Peyer's patch (tissue), 4 donors: ENCODE measurements at regions not wholly inside any gene's neighbourhood (a gene's known extent, or its start where the extent isn't known, plus 50 kb on each side); places are given as distances from the start of the nearest gene placed in this dataset.

ENCODE experiments used
- DNase-seq, 3 donors: peaks; one replicate each; pipeline ENCODE4 v3.0.0-alpha.2; 2017 to 2019
- H3K27ac ChIP-seq, 4 donors: fragments of 200-600 bp; sonication (generic); one replicate each; pipeline ENCODE4 v1.5.1; 2016 to 2019
- H3K27me3 ChIP-seq, 2 donors: fragments of 200-600 bp; sonication (generic); one replicate each; pipeline ENCODE4 v1.5.1; 2019
- H3K36me3 ChIP-seq, 3 donors: fragments of 200-600 bp; sonication (generic); one replicate each; pipeline ENCODE4 v1.5.1; 2016 to 2019
- H3K4me1 ChIP-seq, 4 donors: fragments of 200-600 bp; sonication (generic); one replicate each; pipeline ENCODE4 v1.5.1; 2016 to 2019
- H3K4me3 ChIP-seq, 4 donors: fragments of 200-600 bp; sonication (generic); 1 replicate in 3 of 4; 2 replicates in 1 of 4; pipeline ENCODE4 v1.5.1; 2016 to 2019; ENCODE audit warnings: mild to moderate bottlenecking in 1 of 4
- H3K9me3 ChIP-seq, 4 donors: fragments of 200-600 bp; sonication (generic); one replicate each; pipeline ENCODE4 v1.5.1; 2016 to 2019; ENCODE audit warnings: mild to moderate bottlenecking in 1 of 4
- CTCF ChIP-seq, 6 experiments: fragments of 450-650 bp in 4 of 6; fragments of 200-600 bp in 2 of 6; sonication (generic) in 1 of 6; IDR thresholded peaks; one replicate each; pipeline ENCODE4 v1.5.1; 2017 to 2019; ENCODE audit warnings: antibody characterized with exemption in 6 of 6, mild to moderate bottlenecking in 3 of 6, moderate library complexity in 1 of 6
- POLR2A ChIP-seq, 2 donors: fragments of 450-650 bp; IDR thresholded peaks; one replicate each; pipeline ENCODE4 v1.5.1; 2017; ENCODE audit warnings: antibody characterized with exemption in 2 of 2, mild to moderate bottlenecking in 2 of 2, moderate library complexity in 2 of 2

- no peaks in the 10 kb centered on the region for H3K9me3 ChIP-seq
Measured at GRCh38 chr7:128145191-128145590, 95.9 kb upstream of the LEP start.

GRCh38 chr7:128146052-128146451 is 95.0 kb upstream of the LEP start:
- TF ChIP-seq POLR2A (IDR thresholded peaks at IDR 0.05): no peak
- Histone ChIP-seq H3K4me1 (no peaks in the 10 kb centered on the region), H3K27me3 (no peaks in the 10 kb centered on the region)

More at GRCh38 chr7:128145191-128145590, 95.9 kb upstream of the LEP start:
- Histone ChIP-seq H3K4me1 (no peaks in the 10 kb centered on the region), H3K27ac (no peak overlapping the region), H3K27me3 (no peaks in the 10 kb centered on the region), H3K36me3 (no peaks in the 10 kb centered on the region), H3K4me3 (no peak overlapping the region)
- TF ChIP-seq CTCF (IDR thresholded peaks at IDR 0.05): no peak
- no peak for TF ChIP-seq POLR2A (IDR thresholded peaks at IDR 0.05)
- DNase-seq: no peak

GRCh38 chr7:128148676-128149075 is 92.4 kb upstream of the LEP start:
- H3K4me1 ChIP-seq: no peaks in the 10 kb centered on the region
- H3K36me3 ChIP-seq: no peaks in the 10 kb centered on the region
- no peaks in the 10 kb centered on the region for H3K9me3 ChIP-seq
- H3K27ac ChIP-seq: no peak overlapping the region
- H3K27me3 ChIP-seq: no peaks in the 10 kb centered on the region
- TF ChIP-seq POLR2A (IDR thresholded peaks at IDR 0.05) (no peak), CTCF (IDR thresholded peaks at IDR 0.05) (no peak)
- DNase-seq: no peak
- H3K4me3 ChIP-seq: no peak overlapping the region

More at GRCh38 chr7:128146052-128146451, 95.0 kb upstream of the LEP start:
- H3K36me3 ChIP-seq: no peaks in the 10 kb centered on the region
- H3K27ac ChIP-seq: no peak overlapping the region
- no peak overlapping the region for H3K4me3 ChIP-seq
- H3K9me3 ChIP-seq: no peaks in the 10 kb centered on the region
- DNase-seq: no peak

GRCh38 chr7:128150223-128150865 is 90.7 kb upstream of the LEP start:
- TF ChIP-seq CTCF (IDR thresholded peaks at IDR 0.05) (no peak), POLR2A (IDR thresholded peaks at IDR 0.05) (no peak)
- no peak for DNase-seq
- Histone ChIP-seq H3K4me1 (no peaks in the 10 kb centered on the region), H3K4me3 (no peak overlapping the region), H3K27ac (no peak overlapping the region), H3K36me3 (no peaks in the 10 kb centered on the region), H3K9me3 (no peaks in the 10 kb centered on the region), H3K27me3 (no peaks in the 10 kb centered on the region)

GRCh38 chr7:128151635-128152034 is 89.4 kb upstream of the LEP start:
- Histone ChIP-seq H3K27me3 (no peaks in the 10 kb centered on the region), H3K4me1 (no peaks in the 10 kb centered on the region)
- DNase-seq: no peak

GRCh38 chr7:128152721-128153120 is 88.4 kb upstream of the LEP start:
- H3K27ac ChIP-seq: no peak overlapping the region
- H3K36me3 ChIP-seq: no peaks in the 10 kb centered on the region
- no peaks in the 10 kb centered on the region for H3K27me3 ChIP-seq
- no peak overlapping the region for H3K4me3 ChIP-seq
- H3K4me1 ChIP-seq: no peaks in the 10 kb centered on the region
- DNase-seq: no peak
- TF ChIP-seq CTCF (IDR thresholded peaks at IDR 0.05): no peak
- no peak for TF ChIP-seq POLR2A (IDR thresholded peaks at IDR 0.05)
- H3K9me3 ChIP-seq: no peaks in the 10 kb centered on the region

More at GRCh38 chr7:128151635-128152034, 89.4 kb upstream of the LEP start:
- Histone ChIP-seq H3K9me3 (no peaks in the 10 kb centered on the region), H3K36me3 (no peaks in the 10 kb centered on the region), H3K4me3 (no peak overlapping the region), H3K27ac (no peak overlapping the region)
- no peak for TF ChIP-seq POLR2A (IDR thresholded peaks at IDR 0.05)
- TF ChIP-seq CTCF (IDR thresholded peaks at IDR 0.05): no peak
